ENCODE measurements at regions not wholly inside any gene's neighbourhood (a gene's known extent, or its start where the extent isn't known, plus 50 kb on each side); places are given as distances from the start of the nearest gene placed in this dataset.
A peak's percentile ranks its signal among the peaks of the same experiment; 100 is the strongest.

DNA sequence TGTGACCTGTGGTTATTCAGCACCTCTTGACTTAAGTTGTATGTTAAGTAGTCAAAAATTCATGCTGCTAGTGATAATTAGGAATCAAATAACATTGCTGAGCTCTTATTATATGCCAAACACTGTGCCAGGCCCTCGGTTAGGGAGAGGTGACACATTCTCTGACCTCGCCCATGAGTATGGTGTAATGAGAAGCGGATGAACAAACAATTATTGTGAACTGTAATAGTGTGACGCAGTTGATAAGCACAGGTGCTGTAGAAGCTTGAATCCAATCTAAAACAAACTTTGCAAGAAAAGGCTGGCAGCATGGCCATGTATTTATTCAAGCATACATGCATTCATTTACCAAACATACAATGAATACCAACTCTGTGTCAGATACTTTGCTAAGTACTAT is 303.5 kb upstream of the HS3ST1 start:
- no peak for DNase-seq

DNA sequence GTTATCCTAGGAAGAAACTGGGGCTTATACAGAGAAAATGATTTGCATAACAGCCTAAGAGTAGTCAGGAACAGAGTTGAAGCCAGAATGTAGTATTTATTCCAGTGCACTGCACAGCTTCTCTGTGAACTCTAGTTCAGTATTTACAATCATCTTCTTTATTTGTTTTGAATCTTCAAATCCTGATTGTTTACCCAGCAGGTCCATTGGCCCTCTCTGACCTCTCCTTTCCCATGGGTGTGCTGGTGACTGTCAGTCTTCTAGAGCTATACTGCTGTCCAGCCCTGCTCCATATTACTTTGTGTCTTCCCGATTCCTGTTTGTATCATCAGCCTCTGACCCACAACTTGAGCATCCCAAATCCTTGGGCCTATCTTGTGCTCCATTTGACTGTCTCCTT is 301.9 kb upstream of the HS3ST1 start:
- no peak for DNase-seq

DNA sequence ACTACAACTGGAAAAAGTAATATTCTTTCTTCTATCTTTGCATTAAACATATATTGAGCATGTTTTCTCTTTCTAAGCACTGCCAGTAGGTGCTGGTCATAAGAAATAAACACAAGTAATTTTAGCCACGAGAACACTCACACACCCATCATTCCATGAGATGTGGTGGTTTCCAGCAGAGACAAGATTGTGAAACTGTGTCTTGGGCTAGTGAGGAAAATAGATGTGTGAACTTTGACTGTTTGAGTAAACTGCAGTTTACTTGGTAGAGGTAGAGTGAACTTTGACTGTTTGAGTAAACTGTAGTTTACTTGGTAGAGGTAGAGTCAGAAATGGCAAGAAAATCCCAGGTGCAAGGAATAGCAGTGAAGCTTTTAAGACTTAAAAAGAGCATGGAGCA is 300.9 kb upstream of the HS3ST1 start:
- DNase-seq = no peak

DNA sequence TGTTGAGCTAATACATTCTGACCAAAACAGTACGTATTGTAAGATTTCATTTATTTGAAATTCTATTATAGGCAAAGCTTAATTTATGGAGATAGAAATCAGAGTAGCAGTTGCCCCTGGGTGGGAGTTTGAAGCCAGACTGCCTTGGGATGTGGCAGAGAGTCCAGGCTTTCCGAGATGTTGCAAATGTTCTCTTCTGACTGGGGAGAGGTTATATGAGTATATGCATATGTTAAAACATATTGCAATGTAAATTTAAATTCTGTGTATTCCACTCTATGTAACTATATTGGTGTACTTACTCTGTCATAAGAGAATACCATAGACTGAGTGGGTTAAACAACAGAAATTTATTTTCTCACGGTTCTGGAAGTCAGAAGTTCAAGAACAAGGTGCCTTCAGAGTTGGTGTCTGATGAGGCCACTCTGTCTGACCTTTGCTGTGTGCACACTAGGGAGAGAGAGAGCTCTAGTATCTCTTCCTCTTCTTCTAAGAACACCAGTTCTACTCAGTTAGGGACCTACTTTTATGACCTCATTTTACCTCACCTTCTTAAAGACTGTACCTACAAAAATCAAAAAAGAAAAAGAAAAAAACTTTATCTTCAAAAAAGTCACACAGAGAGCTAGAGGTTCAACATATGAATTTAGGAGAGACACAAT is 299.3 kb upstream of the HS3ST1 start:
- DNase-seq = no peak

DNA sequence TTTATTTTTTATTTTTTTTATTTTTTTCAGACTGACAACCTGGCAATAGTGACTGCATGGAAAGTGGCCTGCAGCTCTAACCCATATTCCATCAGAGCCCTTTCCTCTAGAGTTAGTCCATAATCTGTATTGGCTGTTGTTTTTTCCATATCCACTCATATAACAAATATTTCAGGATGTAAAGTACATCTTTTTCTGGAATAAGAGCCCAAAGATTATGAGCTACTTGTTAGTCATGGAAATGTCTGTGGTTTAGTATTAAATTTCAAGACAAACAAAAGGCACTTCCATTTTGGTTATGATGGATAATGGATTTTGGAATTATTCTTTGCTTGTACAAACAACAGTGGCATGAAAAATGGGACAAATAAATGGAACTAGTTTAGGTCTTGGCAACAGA is 296.0 kb upstream of the HS3ST1 start:
- DNase-seq = no peak

DNA sequence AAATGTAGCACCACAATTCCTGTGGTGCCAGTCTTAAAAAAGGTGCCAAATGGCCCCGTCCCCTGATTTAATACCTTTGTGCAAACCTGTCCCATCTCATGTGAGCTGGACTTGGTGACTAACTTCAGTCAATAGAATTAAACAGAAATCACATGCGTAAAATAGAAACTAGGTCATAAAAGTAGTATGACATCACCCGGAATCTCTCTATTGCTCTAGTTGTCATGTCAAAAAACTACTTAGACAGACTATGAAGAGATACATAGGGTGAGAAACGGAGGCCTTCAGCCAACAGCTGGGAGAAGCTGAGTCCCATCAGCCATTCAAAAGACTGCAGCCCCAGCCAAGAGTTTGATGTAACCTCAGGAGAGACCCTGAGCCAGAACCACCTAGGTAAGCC is 293.5 kb upstream of the HS3ST1 start:
- DNase-seq = no peak

DNA sequence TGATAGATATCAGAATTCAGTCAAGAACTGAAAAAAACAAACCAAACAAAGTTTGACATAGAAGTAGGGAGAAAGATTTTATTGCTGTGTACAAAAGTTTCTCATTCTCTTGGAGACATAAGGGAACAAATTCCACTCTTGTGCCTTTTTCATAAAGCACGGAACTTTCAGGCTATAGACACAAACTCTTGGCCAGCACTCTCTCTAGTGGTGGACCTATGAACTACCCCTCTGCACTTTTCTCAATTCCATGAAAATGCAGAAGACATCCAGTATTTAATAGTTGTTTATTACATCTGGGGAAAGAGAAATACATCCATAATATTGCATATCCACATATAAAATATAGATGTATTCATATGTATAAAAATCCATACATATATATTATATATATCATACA is 291.6 kb upstream of the HS3ST1 start:
- peak; percentile 56 for DNase-seq

DNA sequence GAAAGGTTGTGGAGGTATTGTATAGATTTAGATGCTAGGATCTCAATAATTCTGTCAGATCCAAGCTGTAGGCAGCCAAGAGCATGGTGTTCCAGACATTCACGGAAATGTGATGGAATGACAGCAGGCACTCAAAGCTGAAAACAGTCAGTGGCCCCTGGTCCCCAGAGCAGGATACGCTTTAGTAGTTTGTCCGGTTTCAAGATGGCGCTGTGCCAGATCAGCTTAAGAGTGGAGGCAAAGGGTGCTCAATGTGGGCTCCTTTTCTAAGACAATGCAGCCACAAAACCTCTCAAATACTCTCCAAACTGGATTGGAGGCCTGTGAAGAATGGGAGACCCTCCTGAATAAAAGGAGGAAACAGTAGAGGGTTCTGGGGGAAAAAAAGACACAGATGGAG is 291.2 kb upstream of the HS3ST1 start:
- DNase-seq = no peak

DNA sequence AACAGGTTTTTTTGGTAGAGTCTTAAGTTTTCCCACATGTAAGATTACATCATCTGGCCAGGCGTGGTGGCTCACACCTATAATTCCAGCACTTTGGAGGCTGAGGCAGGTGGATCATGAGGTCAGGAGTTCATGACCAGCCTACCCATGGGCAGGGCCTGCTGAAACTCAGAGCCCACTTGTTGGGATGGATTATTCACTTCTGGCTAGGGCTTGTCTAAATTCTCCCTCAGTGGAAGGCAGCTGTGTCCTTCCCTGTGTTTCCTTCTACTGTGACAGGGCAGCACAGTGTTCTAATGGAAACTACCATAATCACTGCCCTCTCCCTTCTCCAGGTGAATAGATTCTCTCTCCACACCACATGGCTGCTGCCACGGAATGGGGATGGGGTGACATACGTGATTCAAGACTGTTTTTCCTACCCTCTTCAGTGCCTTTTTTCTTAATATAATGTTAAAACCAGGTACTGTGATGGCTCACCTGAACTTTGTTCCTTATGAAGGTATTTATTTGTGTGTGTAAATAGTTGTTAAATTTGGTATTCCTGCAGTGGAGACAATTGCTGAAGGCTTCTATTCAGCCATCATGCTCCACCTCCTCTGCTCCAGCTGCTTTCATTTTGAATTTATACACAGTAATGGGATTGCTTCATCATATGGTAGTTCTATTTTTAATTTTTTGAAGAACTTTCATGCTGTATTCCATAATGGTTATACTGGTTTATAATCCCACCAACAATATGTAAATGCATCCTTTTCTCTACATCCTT is 287.2 kb upstream of the HS3ST1 start:
- no peak for DNase-seq

DNA sequence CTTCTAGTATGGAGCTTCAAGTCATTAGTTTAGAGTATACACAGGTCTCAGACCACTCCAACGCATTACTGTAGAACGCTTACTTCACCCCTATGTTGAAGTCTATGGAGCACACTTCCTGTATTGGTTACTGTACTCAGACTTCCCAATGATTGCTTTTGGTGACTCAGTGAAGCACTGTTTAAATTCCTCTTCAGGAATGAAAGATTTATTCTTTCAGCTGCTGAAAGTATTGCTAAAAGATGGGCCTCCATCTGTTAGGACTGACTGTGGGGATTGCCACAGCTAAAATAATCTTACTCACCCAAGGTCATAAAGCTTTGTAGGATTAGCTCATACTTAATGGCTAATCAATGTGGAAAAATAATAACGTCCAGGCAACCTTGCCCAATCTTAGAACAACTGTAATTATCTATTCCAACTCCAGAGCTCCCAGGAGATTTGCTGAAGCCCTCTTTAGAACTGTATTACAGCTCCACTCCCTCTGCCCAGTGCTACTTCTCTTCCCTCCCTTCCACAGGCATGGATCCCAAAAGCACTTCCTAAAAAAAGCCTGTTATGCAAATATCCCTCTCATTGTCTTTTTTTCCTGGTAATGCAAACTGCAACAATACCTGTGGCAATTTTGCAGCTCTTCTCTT is 281.9 kb upstream of the HS3ST1 start:
- no peak for DNase-seq

DNA sequence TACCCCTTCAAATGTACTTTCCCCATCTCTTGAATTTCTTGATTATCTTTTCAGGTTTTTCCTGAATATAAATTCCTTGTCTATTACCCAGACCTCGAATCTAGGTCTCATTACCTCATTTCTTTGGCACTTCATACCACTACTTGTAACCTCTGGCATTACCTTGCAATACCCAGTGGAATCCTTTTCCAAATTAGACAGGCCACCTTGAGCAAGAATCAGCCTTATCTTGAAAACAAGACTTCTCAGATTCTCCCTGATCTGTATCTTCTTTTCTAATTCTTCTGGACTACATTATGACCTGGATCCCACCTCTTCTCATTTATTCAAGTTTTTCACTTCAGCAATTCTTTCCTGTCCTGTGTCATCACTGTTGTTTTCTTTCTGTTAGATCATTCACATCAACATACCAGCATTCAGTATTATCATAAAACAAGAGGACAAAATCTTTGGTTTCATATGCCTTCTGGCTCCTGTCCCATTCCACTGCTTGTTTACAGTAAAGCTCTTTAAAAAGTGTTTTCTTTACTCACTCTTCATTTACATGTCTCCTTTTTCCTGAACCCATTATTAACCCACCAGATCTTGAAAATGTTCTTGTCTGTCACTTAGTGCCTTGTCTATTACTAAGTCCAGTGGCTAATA is 275.6 kb upstream of the HS3ST1 start:
- no peak for DNase-seq

DNA sequence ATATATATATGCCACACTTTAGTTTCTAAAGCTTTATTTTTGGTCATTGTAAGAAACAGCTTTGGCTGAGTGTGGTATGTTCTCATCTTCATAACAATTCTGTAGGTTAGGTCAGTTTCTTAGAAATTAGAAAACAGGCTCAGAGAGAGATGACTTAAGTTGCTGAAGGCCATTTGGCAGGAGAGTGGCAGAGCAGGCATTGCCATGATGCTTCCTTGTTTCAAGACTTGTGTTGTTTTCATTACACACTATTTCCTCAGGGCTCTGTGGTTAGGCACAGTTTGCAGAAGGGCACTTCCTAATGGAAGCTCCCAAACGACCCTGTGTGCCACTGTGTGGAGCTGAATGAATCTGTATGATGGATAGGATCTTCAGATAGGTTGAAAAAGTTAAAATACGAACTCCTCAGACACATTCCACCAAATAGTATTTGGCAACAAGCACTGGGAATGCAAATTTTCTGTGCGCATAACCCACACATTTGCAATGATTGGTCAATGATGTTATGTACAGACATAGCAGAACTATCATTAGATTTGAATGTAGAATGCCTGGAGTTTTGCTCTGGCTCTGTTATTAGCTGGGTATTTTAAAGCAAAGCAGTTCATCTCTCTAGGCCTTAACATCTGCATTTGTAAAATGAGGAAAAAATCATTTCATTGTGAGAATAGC is 274.3 kb upstream of the HS3ST1 start:
- no peak for DNase-seq

DNA sequence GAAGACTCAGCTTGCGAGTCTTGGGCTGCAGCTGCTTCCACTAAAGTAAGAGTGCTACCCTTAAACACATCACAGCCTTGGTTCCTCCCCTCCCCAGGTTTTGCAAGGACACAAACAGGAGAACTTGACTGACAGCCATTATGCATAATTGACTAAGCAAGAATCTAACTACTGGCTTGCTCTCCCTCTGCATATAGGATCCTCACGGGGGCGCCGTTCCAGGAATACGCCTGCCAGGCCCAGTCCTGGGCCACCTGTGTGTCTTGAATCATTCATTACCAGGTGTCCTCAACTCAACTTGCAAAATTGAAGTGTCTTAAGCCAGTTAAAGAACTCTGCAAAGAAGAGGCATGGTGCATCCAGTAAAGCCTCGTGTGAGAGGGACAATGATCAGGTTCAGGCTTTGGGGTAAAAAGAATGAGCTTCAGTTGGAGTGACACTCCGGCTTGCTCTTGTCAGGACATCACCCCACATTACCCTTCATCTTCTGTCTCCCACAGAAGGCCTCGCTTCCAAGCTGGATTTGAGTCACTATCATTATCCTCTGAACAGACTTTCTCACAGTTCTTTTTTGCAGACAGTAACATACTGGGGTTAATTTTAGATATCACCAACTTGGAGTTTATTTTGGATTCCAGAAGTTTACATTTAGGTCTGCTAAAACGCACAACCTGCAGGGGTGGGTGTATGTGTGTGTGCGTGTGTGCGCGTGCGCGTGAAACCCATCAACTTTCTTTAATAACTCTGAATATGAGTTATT is 273.5 kb upstream of the HS3ST1 start:
- DNase-seq = no peak

DNA sequence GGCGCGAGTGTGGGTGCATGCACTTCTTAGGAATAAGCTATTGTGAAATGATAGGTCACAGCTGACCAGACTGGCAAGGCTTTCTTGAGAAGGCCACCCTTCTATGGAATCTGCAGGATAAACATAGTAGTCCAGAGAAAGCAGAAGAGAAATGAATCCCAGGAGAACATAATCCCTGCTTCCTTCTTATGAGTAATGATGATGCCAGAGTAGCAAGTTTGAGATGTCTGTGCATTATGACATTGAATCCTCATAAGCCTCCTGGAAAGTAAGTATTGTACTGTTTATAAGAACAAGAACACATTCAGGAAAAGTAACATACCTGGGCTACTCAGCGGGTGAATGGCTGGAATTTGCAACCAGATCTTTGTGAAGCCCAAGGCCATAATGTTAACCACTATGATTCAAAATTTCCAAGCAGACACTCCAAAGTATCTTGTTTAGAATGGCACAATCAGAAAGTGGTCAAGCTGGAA is 272.1 kb upstream of the HS3ST1 start:
- DNase-seq = no peak

DNA sequence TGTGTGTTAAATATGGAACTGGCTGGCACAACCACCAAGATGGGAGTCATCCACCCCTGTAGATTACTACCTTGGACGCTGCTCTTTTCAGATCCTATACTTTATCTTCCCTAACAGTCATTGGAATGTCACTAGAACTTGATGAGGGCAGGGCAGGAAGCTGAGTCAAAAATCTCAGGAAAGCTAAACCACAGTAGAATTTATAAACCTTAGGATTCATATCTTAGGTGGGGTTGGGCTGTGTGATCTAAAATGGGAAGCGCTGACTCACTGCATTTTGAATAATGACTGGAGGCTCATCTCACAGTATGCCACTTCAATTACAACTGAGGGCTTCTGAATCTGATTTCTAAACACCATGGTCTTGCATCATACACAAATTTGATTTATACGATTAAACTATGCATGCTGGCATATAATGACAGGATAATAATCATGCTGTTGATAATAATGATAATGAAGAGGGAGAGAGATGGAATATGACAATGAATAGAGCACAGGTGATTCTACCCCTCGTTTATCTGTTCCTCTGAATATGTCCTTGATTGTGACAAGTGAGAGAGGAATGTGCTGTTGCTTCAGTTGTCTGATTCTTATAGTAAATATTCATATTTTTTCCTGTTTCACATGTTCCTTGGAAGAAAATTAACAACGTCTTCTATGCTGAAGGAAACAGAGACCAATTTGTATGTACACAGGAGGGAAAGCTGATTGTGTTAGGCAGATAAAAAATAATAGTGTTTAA is 270.3 kb upstream of the HS3ST1 start:
- peak; percentile 10 for DNase-seq

DNA sequence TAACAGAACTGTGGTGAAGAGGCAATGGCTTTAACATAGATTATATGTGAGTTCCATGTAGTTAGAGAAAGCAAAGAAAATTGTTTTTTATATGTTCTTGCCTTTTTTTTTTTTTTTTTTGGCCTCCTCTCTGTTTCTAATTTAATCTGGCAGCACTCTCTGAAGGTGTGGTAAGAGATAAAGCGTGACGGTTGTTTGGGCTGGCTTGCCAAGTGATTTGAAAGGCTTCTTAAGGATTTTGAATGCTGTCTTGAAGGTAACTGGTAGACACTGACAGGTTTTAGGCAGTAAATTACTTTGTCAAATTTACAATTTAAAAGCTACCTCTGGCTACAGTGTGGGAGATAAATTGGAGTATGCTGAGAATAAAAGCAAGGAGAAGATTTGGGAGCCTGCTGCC is 269.3 kb upstream of the HS3ST1 start:
- DNase-seq = peak; percentile 11

DNA sequence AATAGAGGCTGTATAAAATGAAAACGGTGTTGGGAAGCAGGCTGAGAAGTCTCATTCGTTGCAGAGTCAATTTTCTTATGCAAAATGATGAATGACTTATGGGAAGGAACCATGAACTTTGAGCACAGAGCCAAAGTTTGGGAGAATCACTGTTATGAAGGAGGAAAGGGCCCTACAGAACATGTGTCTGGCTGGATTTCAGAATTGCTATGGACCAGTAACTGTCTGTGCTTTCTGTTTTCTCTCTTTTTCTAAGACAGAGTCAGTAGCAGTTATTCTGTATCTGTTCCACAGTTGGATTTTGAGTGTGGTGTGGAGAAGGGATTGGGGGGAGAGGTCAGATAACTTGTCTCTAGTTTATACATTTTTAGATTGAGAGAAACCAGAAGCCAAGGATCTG is 265.0 kb upstream of the HS3ST1 start:
- no peak for DNase-seq

DNA sequence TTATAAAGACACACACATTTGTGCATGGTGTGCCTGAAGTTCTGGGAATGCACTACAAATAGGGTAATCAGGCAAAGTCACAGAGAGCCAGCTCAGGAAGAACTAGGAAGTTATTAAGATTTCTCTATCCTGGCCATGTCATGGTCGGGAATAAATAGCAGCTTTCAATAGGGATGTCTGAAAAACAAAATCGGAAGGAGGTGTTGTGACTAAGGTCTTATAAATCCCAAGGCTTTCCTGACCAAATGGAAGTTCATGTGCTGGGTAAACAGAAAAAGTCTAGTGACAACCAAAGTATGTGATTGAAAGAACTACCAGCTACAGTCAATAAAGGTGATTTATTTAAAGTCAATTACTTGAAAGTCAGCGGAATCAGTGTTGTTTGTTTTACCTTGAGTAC is 262.5 kb upstream of the HS3ST1 start:
- DNase-seq = no peak

DNA sequence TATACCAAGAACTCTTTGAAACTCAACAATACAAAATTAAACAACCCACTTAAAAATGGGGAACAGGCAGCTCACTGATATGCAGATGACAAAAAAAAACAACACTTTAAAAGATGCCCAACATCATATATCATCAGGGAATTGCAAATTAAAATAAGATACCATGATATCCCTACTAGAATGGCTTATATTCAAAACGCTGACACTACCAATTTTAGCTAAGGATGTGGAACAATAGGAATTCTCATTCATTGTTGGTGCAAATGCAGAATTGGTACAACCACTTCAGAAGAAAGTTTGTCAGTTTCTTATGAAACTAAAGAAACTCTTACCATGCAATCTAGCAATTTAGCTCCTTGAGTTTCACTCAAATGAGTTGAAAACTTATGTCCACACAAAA is 259.0 kb upstream of the HS3ST1 start:
- DNase-seq = no peak

DNA sequence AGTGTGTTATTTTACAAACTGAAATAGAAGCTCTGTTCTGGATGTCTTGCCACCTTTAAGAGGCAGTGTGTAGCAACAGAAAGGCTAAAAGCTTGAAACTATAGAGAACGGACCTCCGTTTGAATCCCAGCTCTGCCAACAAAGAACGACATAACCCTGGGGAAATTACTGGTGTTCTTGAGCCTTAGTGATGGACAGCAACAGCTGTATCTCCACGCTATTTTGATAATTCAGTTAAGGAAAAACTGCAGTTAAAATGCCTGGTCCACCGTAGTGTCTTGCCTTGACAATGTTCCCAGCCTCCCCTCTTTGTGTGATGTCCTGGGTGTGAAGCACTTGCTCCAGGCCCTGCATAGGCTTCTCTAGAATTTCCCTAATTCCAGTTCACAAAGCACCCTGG is 256.8 kb upstream of the HS3ST1 start:
- no peak for DNase-seq

DNA sequence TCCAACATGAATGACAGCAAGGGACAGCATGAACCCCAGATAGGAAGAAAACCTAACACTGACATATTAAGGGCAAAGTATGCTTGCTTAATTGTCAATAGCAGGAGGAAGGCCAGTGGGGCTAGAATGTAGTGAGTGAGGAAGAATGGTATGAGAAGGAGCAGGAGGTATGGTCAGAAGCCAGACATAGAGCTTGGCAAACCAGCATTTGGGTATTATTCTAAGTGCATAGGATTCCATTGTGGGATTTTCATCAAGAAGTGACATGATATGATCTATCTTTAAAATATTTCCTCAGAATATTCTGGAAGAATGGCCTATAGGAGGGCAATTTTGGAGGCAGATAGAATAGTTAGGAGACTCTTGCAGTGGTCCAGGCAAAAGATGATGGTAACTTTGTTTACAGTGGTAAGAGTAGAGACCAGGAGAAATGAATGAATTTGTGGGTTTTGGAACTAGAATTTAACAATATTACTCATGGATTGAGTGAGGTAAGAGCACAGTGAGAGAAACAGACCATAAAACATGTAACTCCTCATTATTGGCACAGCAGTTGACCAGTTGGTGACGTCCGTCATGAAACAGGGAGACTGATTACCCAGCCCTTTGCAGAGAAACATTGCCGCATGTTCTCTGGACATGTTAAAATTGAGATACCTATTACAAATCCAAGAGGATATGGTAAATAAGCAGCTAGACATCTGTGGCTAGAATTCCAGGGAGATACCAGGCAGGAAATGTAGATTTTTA is 246.5 kb upstream of the HS3ST1 start:
- DNase-seq = no peak

Data from OCI-M1 (cell line).